Neural cell (in vitro differentiated cells): ENCODE measurements at regions not wholly inside any gene's neighbourhood (a gene's known extent, or its start where the extent isn't known, plus 50 kb on each side); places are given as distances from the start of the nearest gene placed in this dataset.

Experiments used
- H2AFZ ChIP-seq: fragments of 200-600, 300-800 bp; sonication (generic), shearing (Covaris generic); 2 replicates; pipeline ENCODE4 v1.6.0; 2014; ENCODE audit warnings: low read depth, mild to moderate bottlenecking, antibody characterized with exemption, low read length, moderate library complexity
- H3F3A ChIP-seq: fragments of 200-600 bp; shearing (Covaris generic); 2 replicates; pipeline ENCODE4 v1.6.1; 2016; ENCODE audit warnings: mild to moderate bottlenecking, moderate library complexity, mixed read lengths, antibody characterized with exemption, low read length; ENCODE audit not compliant: insufficient read depth, poor library complexity, severe bottlenecking
- H3K27ac ChIP-seq: fragments of 200-600, 300-800 bp; sonication (generic), shearing (Covaris generic); 2 replicates; pipeline ENCODE4 v1.5.1; 2014; ENCODE audit warnings: mild to moderate bottlenecking, low read length, moderate library complexity
- H3K27me3 ChIP-seq: fragments of 300-800, 200-600 bp; sonication (generic), shearing (Covaris generic); 2 replicates; pipeline ENCODE4 v1.6.0; 2014; ENCODE audit warnings: mild to moderate bottlenecking, low read depth, low read length, moderate library complexity; ENCODE audit not compliant: insufficient read depth
- H3K36me3 ChIP-seq: fragments of 300-800, 200-600 bp; sonication (generic), shearing (Covaris generic); 2 replicates; pipeline ENCODE4 v1.5.1; 2014; ENCODE audit warnings: mild to moderate bottlenecking, antibody characterized with exemption, low read length, moderate library complexity; ENCODE audit not compliant: insufficient read depth
- H3K4me2 ChIP-seq: fragments of 300-800, 200-600 bp; sonication (generic), shearing (Covaris generic); 2 replicates; pipeline ENCODE4 v1.6.0; 2014; ENCODE audit warnings: mild to moderate bottlenecking, low read length
- H3K4me3 ChIP-seq: fragments of 300-800, 200-600 bp; sonication (generic), shearing (Covaris generic); 2 replicates; pipeline ENCODE4 v1.5.1; 2014; ENCODE audit warnings: mild to moderate bottlenecking, low read length, moderate library complexity
- H3K79me2 ChIP-seq: fragments of 200-600 bp; shearing (Covaris generic); replicated peaks from 2 replicates; pipeline ENCODE4 v1.6.0; 2014; ENCODE audit warnings: mild to moderate bottlenecking, low read length, moderate library complexity; ENCODE audit not compliant: insufficient read depth
- H3K9ac ChIP-seq: fragments of 300-800, 200-600 bp; sonication (generic), shearing (Covaris generic); 2 replicates; pipeline ENCODE4 v1.6.1; 2016; ENCODE audit warnings: mild to moderate bottlenecking, low read length, mixed read lengths
- H3K9me2 ChIP-seq: fragments of 200-600 bp; shearing (Covaris generic); 2 replicates; pipeline ENCODE4 v1.6.1; 2016; ENCODE audit warnings: mild to moderate bottlenecking, low read length, mixed read lengths; ENCODE audit not compliant: insufficient read depth
- H3K9me3 ChIP-seq: fragments of 200-600, 300-800 bp; sonication (generic), shearing (Covaris generic); 2 replicates; pipeline ENCODE4 v1.6.1; 2016; ENCODE audit warnings: mild to moderate bottlenecking, mixed run types, low read length, moderate library complexity, mixed read lengths
- H4K20me1 ChIP-seq: fragments of 200-600 bp; shearing (Covaris generic); 2 replicates; pipeline ENCODE4 v1.6.1; 2016; ENCODE audit warnings: mild to moderate bottlenecking, mixed run types; ENCODE audit not compliant: insufficient read depth
- CTCF ChIP-seq: fragments of 450-650 bp; IDR thresholded peaks from 2 replicates; pipeline ENCODE4 v1.5.1; 2014; ENCODE audit warnings: antibody characterized with exemption, mild to moderate bottlenecking, moderate library complexity; ENCODE audit not compliant: poor library complexity, severe bottlenecking
- EP300 ChIP-seq: fragments of 450-650 bp; conservative IDR thresholded peaks from 2 replicates; pipeline ENCODE4 v1.6.1; 2014; ENCODE audit warnings: antibody characterized with exemption, mild to moderate bottlenecking, moderate library complexity; ENCODE audit not compliant: poor library complexity, severe bottlenecking
- EZH2 ChIP-seq: fragments of 200-600, 300-800 bp; shearing (Covaris generic), sonication (generic); IDR thresholded peaks from 2 replicates; pipeline ENCODE4 v1.6.1; 2014; ENCODE audit warnings: antibody characterized with exemption, low read length, borderline replicate concordance, mild to moderate bottlenecking; ENCODE audit not compliant: insufficient read depth, poor library complexity, severe bottlenecking
- MXI1 ChIP-seq: fragments of 450-650 bp; conservative IDR thresholded peaks from 2 replicates; pipeline ENCODE4 v1.6.1; 2014; ENCODE audit warnings: antibody characterized with exemption, mild to moderate bottlenecking; ENCODE audit not compliant: poor library complexity, severe bottlenecking
- POLR2AphosphoS5 ChIP-seq: IDR thresholded peaks from 2 replicates; pipeline ENCODE4 v1.6.1; 2012
- RAD21 ChIP-seq: fragments of 450-650 bp; conservative IDR thresholded peaks from 2 replicates; pipeline ENCODE4 v1.6.1; 2014; ENCODE audit warnings: antibody characterized with exemption, mild to moderate bottlenecking, moderate library complexity
- SMC3 ChIP-seq: fragments of 450-650 bp; conservative IDR thresholded peaks from 2 replicates; pipeline ENCODE4 v1.6.1; 2014; ENCODE audit warnings: antibody characterized with exemption, mild to moderate bottlenecking, moderate library complexity; ENCODE audit not compliant: poor library complexity
- TAF1 ChIP-seq: IDR thresholded peaks from 2 replicates; pipeline ENCODE4 v1.6.1; 2012; ENCODE audit warnings: low read depth
- TF ChIP-seq, protein P1 (sequence below): IDR thresholded peaks from 2 replicates; pipeline ENCODE4 v1.6.1; 2012; ENCODE audit warnings: borderline replicate concordance

DNA sequence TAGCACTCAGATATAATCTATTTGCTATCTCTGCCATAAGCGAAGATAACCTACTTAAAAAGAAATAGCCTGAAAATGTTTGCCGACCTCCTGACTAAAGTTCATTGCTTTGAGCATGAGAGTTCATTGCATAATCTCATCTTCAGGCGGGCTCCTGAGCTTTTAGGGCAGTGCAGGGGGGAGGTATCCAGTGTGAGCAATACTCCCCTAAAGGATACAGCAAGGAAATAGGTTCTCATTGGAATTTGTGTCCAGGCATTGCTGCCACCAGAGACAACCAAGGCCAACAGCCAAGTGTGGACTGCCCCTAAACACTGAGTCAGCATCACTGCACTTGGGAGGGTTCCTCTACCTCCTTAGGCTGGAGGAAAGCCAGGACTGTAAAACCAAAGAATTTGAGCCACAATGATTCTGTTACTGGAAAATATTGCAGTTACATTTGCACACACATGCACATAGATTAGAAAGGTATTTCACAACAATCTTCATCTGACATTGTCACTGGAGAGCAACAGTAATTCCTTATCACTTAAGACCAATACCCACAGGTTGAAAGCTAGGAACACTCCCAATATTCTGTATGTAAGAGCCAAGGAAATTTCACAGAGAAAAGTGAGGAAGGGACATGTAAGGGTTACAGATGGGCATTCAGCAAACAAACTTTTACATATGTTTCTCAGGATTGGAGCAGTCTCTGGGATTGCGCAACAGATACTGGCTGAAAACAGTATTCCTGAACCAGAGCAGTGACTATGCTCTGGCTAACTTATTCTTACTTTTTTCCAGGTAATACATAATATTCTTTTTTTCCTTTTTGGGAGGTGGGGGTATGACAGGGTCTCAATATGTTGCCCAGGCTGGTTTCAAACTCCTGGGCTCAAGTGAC is 98.6 kb upstream of the TLE1 start:
- Histone ChIP-seq H3K9me2 (no peaks in the 10 kb centered on the region), H3K4me2 (no peak overlapping the region), H3F3A (no peaks in the 10 kb centered on the region), H3K4me3 (no peak overlapping the region), H3K79me2 (no peaks in the 10 kb centered on the region), H3K9ac (no peak overlapping the region), H3K36me3 (no peaks in the 10 kb centered on the region), H3K9me3 (no peaks in the 10 kb centered on the region), H3K27ac (no peak overlapping the region), H2AFZ (no peak overlapping the region), H3K27me3 (no peaks in the 10 kb centered on the region), H4K20me1 (no peaks in the 10 kb centered on the region)
- TF ChIP-seq, protein P1, sequence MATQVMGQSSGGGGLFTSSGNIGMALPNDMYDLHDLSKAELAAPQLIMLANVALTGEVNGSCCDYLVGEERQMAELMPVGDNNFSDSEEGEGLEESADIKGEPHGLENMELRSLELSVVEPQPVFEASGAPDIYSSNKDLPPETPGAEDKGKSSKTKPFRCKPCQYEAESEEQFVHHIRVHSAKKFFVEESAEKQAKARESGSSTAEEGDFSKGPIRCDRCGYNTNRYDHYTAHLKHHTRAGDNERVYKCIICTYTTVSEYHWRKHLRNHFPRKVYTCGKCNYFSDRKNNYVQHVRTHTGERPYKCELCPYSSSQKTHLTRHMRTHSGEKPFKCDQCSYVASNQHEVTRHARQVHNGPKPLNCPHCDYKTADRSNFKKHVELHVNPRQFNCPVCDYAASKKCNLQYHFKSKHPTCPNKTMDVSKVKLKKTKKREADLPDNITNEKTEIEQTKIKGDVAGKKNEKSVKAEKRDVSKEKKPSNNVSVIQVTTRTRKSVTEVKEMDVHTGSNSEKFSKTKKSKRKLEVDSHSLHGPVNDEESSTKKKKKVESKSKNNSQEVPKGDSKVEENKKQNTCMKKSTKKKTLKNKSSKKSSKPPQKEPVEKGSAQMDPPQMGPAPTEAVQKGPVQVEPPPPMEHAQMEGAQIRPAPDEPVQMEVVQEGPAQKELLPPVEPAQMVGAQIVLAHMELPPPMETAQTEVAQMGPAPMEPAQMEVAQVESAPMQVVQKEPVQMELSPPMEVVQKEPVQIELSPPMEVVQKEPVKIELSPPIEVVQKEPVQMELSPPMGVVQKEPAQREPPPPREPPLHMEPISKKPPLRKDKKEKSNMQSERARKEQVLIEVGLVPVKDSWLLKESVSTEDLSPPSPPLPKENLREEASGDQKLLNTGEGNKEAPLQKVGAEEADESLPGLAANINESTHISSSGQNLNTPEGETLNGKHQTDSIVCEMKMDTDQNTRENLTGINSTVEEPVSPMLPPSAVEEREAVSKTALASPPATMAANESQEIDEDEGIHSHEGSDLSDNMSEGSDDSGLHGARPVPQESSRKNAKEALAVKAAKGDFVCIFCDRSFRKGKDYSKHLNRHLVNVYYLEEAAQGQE, result no peak
- TF ChIP-seq POLR2AphosphoS5 (no peak), RAD21 (no peak), TAF1 (no peak), MXI1 (no peak), EZH2 (no peak), SMC3 (no peak), EP300 (no peak), CTCF (no peak)

DNA sequence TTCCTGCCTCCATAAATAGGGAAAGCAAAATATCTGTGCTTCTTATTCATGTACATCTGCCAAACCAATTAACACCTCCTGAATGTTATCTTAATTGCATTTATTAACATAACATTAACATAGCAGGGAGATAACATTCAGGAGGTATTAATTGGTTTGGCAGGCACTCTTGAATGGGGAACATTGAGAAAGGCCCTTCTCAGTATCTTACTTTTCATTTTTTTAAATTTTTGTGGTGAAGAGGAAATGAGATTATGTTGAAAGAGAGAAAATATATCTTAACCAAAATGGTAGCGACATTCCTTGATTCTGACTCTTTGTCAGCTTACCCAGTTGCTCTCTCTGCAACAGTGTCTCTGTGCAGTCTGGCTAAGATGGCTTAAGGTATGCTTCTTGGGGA is 100.4 kb upstream of the TLE1 start:
- H4K20me1 ChIP-seq, result no peaks in the 10 kb centered on the region
- H3K9ac ChIP-seq, result no peak overlapping the region
- no peaks in the 10 kb centered on the region for H3K27me3 ChIP-seq
- TF ChIP-seq, protein P1, result no peak
- no peak for TF ChIP-seq RAD21
- TF ChIP-seq CTCF, result no peak
- no peak for TF ChIP-seq POLR2AphosphoS5
- no peak for TF ChIP-seq SMC3
- no peak for TF ChIP-seq MXI1
- TF ChIP-seq EP300, result no peak
- no peak for TF ChIP-seq TAF1
- TF ChIP-seq EZH2, result no peak
- H3K79me2 ChIP-seq, result no peaks in the 10 kb centered on the region
- H3K27ac ChIP-seq, result no peak overlapping the region
- H3K4me2 ChIP-seq, result no peak overlapping the region
- H3K9me2 ChIP-seq, result no peaks in the 10 kb centered on the region
- H3K4me3 ChIP-seq, result no peak overlapping the region
- no peak overlapping the region for H2AFZ ChIP-seq
- no peaks in the 10 kb centered on the region for H3F3A ChIP-seq
- no peaks in the 10 kb centered on the region for H3K9me3 ChIP-seq
- no peaks in the 10 kb centered on the region for H3K36me3 ChIP-seq
